ENCODE measurements at regions not wholly inside any gene's neighbourhood (a gene's known extent, or its start where the extent isn't known, plus 50 kb on each side); places are given as distances from the start of the nearest gene placed in this dataset.
A peak's percentile ranks its signal among the peaks of the same experiment; 100 is the strongest.

- H3K27ac ChIP-seq, result no peak overlapping the region
- TF ChIP-seq, protein P1, sequence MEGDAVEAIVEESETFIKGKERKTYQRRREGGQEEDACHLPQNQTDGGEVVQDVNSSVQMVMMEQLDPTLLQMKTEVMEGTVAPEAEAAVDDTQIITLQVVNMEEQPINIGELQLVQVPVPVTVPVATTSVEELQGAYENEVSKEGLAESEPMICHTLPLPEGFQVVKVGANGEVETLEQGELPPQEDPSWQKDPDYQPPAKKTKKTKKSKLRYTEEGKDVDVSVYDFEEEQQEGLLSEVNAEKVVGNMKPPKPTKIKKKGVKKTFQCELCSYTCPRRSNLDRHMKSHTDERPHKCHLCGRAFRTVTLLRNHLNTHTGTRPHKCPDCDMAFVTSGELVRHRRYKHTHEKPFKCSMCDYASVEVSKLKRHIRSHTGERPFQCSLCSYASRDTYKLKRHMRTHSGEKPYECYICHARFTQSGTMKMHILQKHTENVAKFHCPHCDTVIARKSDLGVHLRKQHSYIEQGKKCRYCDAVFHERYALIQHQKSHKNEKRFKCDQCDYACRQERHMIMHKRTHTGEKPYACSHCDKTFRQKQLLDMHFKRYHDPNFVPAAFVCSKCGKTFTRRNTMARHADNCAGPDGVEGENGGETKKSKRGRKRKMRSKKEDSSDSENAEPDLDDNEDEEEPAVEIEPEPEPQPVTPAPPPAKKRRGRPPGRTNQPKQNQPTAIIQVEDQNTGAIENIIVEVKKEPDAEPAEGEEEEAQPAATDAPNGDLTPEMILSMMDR (conservative IDR thresholded peaks at IDR 0.05), result no peak
- no peak for TF ChIP-seq ZFX (IDR thresholded peaks at IDR 0.05)
Observed at GRCh38 chrX:19182785-19183184, 60.5 kb upstream of the ADGRG2 start.

DNA sequence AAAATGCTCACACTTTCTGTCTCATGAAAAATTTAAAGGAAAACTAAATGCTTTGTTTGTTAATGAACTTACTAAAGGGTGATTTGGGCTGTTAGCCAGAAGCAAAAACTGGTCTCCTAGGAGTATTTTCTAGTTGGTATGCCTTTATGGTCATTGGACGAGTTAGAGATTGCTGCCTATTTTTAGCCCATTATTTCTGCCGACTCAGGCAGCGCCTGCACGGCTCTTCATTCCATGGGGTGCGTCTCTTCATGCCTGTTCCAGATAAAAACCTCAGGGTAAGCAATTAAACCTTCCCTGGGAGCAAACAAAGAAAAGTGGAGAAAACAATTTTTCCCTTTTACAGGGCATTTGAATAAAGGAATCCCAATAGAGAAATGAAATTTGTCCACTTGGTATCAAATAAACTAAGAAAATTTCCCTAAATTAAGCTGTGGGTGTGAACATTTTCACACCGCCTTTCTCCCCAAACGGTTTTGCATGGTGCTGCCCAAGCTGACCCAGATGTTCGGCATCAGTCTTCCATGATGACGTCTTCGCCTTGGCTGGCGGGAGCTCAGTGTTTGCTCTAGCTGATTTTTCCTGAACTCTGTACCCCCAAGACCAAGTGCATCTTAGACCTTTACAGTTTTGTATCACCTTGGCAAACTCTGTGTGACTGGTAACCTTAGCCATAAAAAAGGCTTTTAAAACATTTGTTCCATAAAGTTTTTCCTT, 61.7 kb upstream of the ADGRG2 start:
- H3K27ac ChIP-seq, result no peak overlapping the region
- no peak for TF ChIP-seq ZFX (IDR thresholded peaks at IDR 0.05)
- TF ChIP-seq, protein P1 (conservative IDR thresholded peaks at IDR 0.05), result no peak

DNA sequence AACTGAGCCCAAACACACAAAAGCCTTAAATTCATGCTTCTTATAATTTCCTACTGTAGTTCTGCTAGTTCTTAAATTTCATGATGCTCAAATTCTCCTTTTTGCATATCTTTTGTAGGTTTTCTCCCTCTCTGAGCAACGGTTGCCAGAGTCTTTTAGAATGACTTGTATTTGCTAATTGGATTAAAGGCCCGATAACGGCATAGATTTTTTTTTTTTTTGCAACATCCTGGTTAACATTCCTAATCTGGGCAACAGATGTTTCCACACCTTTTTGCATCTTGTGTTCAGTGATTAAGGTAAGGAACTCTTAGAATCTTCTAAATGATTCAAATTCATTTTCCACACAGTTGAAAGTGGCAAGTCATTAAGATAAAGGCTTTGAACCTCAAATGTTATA, 66.3 kb upstream of the ADGRG2 start:
- TF ChIP-seq, protein P1 (conservative IDR thresholded peaks at IDR 0.05), result no peak
- TF ChIP-seq ZFX (IDR thresholded peaks at IDR 0.05), result no peak

DNA sequence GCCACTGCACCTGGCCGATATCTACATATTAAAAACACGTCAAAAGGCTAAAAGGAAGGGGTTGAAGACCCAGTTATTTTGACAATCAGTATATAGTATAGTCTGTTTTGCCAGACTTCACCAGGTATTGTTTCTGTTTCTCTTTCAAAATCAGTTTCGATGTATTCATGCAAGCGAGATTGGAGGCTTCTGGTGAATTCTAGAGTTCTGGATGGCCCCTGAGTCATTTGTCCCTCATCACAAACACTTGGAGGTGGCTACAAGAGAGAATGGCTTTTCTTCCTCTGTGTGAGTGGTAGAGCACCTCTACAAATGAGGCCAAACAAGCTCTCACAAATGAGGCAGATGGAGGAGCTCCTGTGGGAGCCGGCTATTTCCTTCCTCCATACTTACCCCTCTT, 68.6 kb upstream of the ADGRG2 start:
- no peak overlapping the region for H3K27ac ChIP-seq
- no peak for TF ChIP-seq ZFX (IDR thresholded peaks at IDR 0.05)
- TF ChIP-seq, protein P1 (conservative IDR thresholded peaks at IDR 0.05), result no peak

More for the DNA sequence above, 66.3 kb upstream of the ADGRG2 start:
- H3K27ac ChIP-seq, result no peak overlapping the region

GRCh38 chrX:19193565-19193964, 71.3 kb upstream of the ADGRG2 start:
- no peak overlapping the region for H3K27ac ChIP-seq
- no peak for TF ChIP-seq ZFX (IDR thresholded peaks at IDR 0.05)
- TF ChIP-seq, protein P1 (conservative IDR thresholded peaks at IDR 0.05), result no peak

DNA sequence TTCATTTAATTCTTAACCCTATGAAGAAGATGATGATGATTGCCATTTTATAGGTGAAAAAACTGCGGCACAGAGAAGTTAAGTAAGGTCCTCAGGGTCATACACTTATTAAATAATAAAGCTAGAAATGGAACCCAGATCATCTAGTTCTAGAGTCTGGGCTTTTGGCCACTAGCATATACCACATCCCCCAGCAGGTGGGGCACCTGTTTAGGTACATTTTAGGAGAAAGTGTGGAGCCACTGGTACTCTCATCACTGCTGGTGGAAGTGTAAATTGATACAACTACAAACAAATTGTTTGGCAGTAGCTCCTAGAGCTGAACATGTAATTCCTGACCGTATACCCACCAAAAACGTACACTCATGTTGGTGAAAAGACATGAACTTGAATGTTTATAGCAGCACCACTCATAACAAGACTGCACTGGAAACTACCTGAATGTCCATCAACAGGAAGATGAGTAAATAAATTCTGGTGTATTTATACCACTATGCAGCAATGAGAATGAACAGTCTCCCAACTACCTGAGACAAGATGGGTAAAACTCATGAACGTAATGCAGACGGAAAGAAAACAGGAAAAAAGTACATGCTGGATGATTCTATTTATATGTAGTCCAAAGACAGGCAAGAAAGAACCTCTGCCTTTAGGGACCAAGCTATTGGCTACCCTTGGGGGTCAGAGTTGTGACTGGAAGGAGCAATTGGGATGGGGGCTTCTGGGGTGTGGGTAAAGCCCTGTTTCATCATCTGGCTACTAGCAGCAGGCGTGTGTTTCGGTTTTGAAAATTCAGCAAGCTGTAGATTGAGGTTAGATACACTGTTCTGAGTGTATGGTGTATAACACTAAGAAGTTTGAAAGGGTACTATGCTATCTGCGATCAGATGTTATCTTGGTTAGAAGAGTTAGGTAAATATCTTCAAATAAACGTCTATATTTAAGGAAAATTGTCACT, 72.3 kb upstream of the ADGRG2 start:
- TF ChIP-seq, protein P1 (conservative IDR thresholded peaks at IDR 0.05), result peak; percentile 28
- TF ChIP-seq ZFX (IDR thresholded peaks at IDR 0.05), result no peak
- H3K27ac ChIP-seq, result no peak overlapping the region

GRCh38 chrX:19195243-19195610, 73.0 kb upstream of the ADGRG2 start:
- H3K27ac ChIP-seq, result no peak overlapping the region
- TF ChIP-seq, protein P1 (conservative IDR thresholded peaks at IDR 0.05), result no peak
- no peak for TF ChIP-seq ZFX (IDR thresholded peaks at IDR 0.05)
